GM23338 (cell line): ENCODE measurements at regions not wholly inside any gene's neighbourhood (a gene's known extent, or its start where the extent isn't known, plus 50 kb on each side); places are given as distances from the start of the nearest gene placed in this dataset.

Source experiments
- CREB1 ChIP-seq: fragments of 250-450 bp; sonication (Bioruptor Pico); IDR thresholded peaks from 2 replicates; pipeline ENCODE4 v1.5.0; 2020; ENCODE audit warnings: low read depth, mild to moderate bottlenecking, moderate library complexity
- CTCF ChIP-seq, 2 experiments: fragments of 200-600 bp in 1 of 2; sonication (generic) in 1 of 2; conservative IDR thresholded peaks; 2 replicates each; pipeline versions ENCODE4 v1.5.1 to v1.6.1; 2016 to 2017; ENCODE audit warnings: antibody characterized with exemption in 2 of 2, low read depth in 2 of 2, mild to moderate bottlenecking in 2 of 2, moderate library complexity in 1 of 2
- EZH2 ChIP-seq: fragments of 200-600 bp; sonication (generic); IDR thresholded peaks from one replicate; pipeline ENCODE4 v1.8.0; 2017; ENCODE audit warnings: antibody characterized with exemption, mild to moderate bottlenecking, low read depth; ENCODE audit not compliant: unreplicated experiment
- EZH2phosphoT487 ChIP-seq: fragments of 200-600 bp; sonication (generic); IDR thresholded peaks from one replicate; pipeline ENCODE4 v1.8.1; 2018; ENCODE audit warnings: antibody characterized with exemption; ENCODE audit not compliant: unreplicated experiment
- JUNB ChIP-seq: IDR thresholded peaks from one replicate; pipeline ENCODE4 v1.6.1; 2016; ENCODE audit warnings: antibody characterized with exemption; ENCODE audit not compliant: unreplicated experiment
- POLR2AphosphoS5 ChIP-seq: IDR thresholded peaks from 2 replicates; pipeline ENCODE4 v1.6.1; 2016; ENCODE audit warnings: antibody characterized with exemption, low read depth
- REST ChIP-seq: IDR thresholded peaks from one replicate; pipeline ENCODE4 v1.6.1; 2018; ENCODE audit warnings: antibody characterized with exemption; ENCODE audit not compliant: unreplicated experiment
- ZNF114 ChIP-seq: fragments of 250-450 bp; sonication (Bioruptor Pico); IDR thresholded peaks from 2 replicates; pipeline ENCODE4 v1.5.0; 2020; ENCODE audit warnings: mild to moderate bottlenecking, moderate library complexity

GRCh38 chr3:167882057-167882667, 146.6 kb downstream of the SERPINI1 start:
- peak in 1 of 2 experiments; percentile 76; a peak in 3 of 4 replicates for TF ChIP-seq CTCF (conservative IDR thresholded peaks at IDR 0.05; ENCODE audit: low read depth in 2 of 2)
- TF ChIP-seq REST, result no peak
- TF ChIP-seq EZH2, result no peak
- TF ChIP-seq CREB1, result no peak
- no peak for TF ChIP-seq POLR2AphosphoS5
- TF ChIP-seq EZH2phosphoT487, result no peak
- TF ChIP-seq ZNF114 (CRISPR knock-in tag), result no peak
- TF ChIP-seq JUNB, result no peak
